ENCODE measurements at regions not wholly inside any gene's neighbourhood (a gene's known extent, or its start where the extent isn't known, plus 50 kb on each side); places are given as distances from the start of the nearest gene placed in this dataset.
"Not testable (repeated sequence)": the region's sequence is repeated elsewhere in the genome, so short reads cannot be mapped to it uniquely, and the experiment has no call there.

DNA sequence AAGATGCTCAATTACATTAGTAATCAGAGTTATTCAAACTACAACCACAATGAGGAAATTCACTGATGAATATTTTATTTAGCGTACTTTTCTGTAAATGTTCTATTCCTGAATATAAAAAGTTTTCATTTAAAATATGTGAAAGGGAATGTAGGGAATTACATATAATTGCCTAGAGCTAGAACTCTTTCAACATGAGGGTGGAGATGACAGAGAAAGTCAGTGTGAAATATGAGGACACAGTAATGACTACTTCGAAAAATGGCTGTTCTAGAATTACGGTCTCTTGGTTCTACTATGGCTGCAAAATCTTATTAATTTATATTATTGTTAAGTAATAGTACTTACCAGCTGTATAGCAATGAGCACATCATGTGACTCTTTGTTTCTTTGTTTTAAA lies 1647.4 kb upstream of the PIK3C3 start:
- no peak for DNase-seq

DNA sequence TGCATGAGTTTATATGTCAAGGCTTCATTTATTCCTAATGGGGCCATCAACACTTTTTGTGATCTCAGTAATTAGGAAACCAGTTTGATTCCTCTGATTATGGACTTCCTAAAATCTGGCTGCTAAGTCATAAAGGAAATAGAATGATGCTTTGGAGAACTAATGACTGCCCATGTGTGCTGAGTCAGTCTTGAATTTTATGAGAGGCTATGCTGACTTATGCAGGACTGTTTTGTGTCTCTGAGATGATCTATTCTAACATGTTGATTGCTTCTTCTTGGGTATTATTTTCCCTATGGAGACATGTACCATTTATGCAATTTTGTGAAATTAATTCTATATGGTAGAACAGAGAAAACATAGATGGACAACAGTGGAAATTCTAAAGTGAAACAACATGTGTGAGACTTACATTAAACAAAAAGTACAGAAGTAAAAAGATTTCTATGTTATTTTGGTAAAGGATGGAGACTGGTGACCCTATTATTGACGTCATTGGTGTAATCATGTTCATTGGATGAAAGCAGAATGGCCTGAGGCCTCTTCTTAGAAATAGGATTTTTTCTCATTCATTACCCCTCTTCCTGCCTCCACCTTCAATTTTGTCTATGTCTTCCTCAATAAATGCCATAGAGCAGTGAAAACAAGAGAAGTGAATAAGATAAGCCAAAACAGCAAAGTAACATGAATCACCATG lies 1658.2 kb upstream of the PIK3C3 start:
- no peak for DNase-seq

DNA sequence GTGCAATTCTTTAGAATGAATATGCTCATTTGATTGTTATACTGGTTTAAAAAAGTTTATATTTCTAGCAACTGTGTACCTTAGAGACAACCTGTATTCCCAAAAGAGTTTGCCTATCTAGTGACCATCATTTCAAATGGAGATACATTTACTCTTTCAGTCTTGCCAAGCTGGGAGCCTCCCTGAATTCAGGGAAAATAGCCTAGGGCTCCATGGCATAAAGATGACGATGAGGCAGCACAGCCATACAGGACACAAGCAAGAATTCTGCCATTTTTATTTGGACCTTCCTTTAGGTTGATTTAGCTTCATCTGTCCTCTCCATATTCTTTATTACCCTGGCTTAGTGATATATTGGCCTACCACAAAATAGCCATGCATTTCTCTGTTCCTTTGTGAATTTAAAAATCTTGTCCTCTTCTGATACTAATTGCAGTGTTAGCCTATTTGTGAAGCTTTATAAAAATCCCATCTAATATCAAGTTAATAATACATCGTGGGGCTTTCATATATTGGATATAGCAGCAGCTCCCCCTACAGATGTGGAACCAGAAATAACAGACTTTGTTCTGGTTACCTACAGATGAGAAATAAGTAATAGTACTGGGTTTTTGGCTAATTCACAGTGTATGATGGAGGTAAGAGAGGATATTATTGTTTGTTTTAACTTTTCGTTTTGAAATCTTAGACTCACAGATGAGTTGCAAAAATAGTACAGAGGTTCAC lies 1661.9 kb upstream of the PIK3C3 start:
- peak; percentile 7 for DNase-seq

DNA sequence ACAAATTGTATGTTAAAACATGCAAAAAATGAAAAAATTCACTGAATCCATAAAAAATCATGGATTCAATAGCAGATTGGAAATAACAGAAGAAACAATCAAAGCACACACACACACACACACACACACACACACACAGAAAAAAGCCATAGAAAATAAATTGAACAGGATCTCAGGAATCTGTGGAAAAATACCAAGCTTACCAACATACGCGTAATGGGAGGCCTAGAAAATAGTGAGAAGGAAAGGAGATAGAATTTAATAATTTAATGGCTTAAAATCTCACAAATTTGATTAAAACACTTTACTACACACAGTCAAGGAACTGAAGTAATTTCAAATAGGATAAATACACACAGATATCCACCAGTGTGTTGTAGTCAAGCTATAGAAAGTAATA lies 1671.5 kb upstream of the PIK3C3 start:
- no peak for DNase-seq

DNA sequence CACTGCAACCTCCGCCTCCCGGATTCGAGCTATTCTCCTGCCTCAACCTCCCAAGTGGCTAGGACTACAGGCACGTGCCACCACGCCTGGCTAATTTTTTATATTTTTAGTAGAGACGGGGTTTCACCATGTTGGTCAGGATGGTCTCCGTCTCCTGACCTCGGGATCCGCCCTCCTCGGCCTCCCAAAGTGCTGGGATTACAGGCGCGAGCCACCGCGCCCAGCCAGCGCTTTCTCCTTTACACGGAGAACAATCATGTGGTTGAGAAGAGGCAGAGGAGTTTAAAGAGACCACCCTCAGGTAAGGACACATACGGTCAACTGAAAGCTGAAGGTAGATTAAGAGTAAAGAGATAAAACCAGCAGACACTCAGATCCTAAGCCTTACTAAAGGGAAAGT lies 1673.7 kb upstream of the PIK3C3 start:
- DNase-seq, result not testable (repeated sequence)

DNA sequence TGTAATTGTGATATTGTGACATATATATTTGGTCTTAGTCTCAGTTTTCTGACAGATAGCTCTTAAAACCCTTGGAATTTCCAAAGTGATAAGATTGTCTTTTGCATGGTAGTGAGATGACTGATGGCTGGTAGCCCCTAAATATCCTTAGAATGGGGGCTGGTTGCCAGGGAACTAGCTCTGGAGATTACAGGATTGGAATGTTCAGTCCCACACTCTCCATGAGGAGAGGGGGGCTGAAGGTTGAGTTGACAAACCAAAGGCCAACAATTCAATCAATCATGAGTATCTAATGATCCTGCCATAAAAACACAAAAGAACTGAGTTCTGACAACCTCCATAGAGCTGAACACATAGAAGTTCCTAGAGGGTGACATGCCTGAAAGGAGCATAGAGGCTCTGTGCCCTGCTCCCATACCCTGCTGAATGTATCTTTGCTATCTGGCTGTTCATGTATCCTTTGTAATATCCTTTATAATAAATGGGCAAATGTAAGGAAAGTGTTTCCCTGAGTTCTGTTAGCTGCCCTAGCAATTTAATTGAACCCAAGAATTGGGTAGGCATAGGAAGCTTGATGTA lies 1680.3 kb upstream of the PIK3C3 start:
- no peak for DNase-seq

DNA sequence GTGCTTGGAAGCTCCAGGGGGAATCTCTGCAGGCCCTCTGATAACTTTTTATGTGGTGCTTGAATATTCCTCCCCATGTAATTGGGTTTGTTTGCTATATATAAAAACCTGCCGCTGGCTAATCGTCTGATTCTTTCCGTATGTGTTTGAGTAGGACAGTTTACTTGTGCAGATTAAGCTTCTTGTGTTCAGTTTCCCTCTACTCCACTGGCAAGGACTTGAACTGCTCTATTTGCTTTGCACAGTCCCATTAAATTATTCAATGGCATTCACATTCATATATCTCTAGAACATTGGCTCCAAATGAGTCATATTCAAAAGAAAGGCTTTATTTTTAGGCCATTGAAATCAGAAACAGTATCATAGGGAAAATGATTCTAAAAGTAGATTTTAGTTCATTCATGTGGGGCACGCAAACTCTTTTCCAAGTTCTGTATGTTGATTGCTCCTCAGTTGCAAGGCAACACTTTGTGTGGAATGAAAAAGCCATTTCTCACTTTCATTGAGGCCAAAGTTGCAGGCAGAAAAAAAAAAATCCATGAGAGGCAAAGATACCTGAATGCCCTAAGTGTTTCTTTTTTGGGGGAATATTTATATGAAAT lies 1682.3 kb upstream of the PIK3C3 start:
- DNase-seq, result no peak

DNA sequence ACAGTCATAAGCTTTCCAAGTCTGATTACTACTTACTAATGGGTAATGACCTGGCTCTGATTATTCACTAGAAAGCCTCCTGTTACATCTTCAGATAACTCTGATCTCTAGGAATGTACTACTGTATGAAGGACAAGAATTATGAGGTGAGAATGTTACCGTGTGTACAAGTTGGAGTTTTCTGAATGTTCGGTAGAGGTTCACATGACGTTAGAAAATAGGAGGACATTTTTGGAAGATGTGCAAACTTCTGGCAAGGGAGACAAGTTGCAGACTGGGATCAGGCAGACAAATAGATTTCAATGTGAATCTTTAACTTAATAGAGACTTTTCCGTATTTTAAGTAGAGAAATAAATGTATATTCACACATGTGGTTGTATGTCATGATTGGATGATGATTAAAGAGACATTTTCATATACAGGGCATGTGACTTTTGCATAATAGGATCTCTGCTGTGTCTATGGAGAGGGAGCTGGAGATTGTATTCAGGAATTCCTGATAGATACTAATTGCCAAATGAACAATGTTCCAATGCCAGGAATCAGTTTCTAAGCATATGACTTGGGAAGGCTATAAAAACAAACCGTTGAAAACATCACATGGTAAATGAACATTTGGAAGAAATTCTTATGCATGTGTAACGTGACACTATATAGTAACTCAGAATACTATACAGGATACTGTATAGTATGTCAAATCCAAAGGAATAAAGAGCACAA lies 1695.8 kb upstream of the PIK3C3 start:
- DNase-seq, result no peak

DNA sequence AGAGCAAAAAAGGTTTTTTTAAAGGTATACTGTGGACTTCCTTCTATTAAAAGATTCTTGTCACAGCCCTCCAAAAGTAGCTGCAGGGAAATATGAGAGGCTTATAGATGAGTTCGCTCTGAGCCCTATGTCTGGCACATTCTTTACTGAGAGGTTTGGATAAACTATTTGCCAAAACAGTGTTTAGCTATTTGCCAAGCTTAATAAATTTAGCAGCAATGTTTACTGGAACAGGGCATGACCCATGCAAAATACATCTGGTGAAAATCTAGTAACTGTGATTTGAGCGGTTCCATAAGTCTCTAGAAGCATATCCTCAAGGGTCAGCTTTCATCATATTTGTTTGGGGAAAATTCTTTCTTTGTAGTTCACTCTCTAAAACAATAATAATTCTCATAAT lies 1696.7 kb upstream of the PIK3C3 start:
- DNase-seq, result no peak

DNA sequence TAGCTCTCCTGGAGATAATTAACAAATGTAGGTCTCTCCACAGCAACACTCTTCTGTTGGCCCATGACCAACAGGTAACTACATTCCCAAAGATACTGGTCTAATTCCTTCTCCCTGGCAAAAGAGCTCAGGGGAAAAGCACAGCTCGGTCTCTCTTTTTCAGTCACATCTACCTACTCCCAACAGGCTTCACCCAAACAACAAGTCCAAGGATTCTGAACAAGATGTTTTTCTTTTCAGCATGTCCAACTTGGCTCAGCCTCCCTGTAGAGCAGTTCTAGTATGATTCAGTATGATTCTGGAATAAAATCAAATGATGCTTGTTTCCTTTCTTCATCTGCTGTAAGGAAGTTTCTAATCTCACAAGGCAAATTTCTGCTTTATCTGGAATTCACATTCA lies 1704.8 kb upstream of the PIK3C3 start:
- no peak for DNase-seq

DNA sequence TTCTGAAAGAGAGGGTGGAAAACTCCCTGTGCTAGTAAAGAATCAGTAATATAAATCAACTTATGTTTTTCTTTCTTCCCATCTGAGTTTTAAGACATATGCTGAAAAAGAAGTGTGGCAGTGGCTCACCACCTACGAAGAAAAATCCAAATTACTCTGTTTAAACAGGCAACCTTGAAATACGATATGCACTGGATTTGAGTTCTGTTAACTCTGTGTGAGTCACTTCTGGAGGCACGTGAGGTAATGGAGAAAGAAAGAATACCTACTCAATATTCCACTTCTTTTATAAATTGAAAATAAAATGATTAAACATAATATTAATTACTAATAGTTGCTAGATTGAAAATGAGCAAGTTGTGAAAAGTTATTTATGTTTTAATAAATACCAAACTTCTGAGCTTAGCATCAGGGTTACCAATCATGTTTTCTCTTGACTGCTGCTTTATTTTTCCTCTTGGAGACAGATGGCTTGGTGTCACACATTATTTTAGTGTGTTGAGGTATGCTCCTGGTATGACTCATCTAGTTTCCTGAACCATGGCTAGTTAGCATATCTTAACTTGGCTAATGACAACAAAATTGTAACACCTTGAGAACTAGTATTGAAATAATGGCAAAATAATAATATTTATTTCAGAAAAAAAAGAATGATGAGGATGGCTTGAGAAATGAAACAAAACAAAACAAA lies 1705.5 kb upstream of the PIK3C3 start:
- peak; percentile 9 for DNase-seq

DNA sequence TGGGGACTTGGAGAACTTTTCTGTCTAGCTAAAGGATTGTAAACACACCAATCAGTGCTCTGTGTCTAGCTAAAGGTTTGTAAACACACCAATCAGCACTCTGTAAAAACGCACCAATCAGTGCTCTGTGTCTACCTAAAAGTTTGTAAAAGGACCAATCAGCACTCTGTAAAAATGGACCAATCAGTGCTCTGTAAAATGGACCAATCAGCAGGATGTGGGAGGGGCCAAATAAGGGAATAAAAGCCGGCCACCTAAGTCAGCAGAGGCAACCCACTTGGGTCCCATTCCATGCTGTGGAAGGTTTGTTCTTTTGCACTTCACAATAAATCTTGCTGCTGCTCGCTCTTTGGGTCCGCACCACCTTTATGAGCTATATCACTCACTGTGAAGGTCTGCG lies 1709.4 kb upstream of the PIK3C3 start:
- DNase-seq, result not testable (repeated sequence)

DNA sequence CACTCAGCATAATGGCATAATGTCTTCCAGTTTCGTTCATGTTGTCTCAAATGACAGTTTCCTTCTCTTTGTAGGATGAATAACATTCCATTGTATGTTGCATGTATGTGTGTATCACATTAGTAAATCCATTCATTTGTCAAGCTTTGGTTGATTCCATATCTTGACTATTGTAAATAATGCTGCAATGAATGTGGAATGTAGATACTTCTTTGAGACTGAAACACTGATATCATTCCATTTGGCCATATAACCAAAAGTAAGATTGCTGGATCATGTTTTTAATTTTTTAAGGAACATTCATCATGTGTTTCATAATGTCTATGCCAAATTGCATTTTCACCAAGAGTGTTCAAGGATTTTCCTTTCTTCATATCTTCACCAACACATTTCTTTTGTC lies 1711.4 kb upstream of the PIK3C3 start:
- DNase-seq, result peak; percentile 44

DNA sequence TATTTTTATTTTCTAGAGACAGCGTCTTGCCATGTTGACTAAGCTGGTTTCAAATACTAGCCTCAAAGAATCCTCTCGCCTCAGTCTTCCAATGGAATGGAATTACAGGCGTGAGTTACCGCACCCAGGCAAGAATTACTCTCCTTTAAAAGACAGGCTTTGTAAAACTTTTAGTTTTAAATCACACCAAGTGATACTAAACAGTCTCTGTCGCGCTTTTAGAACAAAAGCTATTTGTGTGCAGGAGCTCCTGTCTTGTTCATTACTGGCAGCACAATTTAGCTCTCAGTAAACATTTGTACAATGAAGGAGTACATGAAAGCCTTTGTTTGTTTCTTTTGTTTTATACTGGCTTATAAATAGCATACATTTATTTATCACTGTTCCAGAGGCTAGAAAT lies 1719.2 kb upstream of the PIK3C3 start:
- no peak for DNase-seq

DNA sequence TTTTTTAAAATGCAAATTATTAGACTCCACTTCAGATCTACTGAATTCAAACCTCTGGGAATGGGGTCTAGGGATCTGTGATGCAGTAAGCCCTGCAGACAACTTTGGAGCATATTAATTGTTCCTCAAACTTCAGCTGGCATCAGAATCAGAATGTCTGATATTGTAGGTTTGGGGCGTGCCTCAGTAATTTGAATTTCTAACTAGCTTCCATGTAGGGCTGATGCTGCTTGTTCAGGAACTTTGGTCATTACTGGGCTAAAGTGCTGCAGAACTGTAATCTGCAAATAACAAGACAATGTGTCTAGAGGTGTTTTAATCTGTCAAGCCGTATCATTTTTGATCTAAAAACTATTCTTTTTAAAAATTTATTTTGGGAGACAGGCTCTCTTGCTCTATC lies 1719.7 kb upstream of the PIK3C3 start:
- DNase-seq, result no peak

DNA sequence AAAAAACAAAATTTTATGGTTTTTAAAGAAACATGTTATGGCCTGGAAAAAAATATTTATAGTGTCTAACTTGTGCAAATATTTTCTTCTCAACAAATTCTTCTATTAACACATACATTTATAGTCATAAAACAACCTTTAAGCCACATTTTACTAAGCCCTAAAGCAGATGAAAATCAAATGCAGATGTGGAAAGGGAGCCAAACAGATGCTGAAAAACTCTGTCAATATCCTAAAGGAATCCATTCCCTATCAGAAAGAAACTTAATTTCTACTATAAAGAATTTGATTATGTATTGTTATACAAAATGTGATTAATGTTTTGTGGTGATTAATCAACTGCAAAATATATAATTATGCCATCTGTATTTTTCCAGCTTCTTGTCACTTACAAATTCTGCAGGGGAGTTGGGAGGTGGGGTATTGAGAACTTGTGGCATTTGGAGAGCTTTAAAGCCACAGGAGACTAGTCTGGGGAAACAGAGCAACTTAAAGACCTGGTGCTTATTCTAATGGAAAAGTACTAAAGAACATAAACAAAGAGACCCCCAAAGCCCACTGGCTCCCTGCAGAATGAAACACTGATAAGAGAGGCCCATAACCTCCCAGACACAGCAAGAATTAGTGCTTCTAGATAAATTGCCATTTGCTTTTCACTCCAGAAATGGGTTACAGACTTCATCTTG lies 1721.0 kb upstream of the PIK3C3 start:
- DNase-seq, result no peak

DNA sequence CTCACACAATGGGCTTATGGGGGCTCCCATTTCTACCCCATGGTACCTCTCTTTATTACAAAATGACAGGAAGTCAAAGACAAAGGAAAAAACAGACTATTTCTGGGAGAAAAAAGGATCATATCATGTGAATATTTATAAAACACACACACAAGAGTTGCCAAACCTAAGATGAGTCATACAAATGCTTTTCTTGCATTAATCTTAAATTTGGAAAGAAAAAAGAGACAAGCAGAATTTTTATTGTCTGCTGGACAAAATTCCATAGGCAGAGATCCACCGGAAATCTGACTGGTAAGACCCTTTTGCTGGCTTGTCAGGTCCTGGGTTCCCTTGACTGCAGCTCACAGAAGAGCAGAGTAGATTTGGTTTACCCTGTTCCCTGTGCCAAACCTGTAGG lies 1732.3 kb upstream of the PIK3C3 start:
- peak; percentile 54 for DNase-seq

DNA sequence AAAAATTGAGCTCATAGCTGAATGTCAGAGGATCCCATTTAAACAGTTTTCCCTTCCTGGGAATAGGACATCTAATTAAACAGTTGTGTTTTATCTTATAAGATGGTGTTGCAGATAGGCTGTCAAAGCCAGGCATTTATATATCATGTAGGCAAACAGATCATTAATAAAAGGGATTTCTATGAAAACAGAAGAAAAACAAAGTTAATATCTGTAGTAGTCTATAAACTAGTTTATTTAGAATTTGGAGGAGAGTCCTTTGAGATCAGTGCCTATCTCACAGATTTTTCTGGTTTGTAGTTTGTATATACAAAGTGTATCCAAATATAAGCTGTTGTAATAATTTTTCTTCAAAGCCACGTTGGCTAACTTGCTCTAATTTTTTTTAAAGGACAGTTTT lies 1738.2 kb upstream of the PIK3C3 start:
- no peak for DNase-seq

DNA sequence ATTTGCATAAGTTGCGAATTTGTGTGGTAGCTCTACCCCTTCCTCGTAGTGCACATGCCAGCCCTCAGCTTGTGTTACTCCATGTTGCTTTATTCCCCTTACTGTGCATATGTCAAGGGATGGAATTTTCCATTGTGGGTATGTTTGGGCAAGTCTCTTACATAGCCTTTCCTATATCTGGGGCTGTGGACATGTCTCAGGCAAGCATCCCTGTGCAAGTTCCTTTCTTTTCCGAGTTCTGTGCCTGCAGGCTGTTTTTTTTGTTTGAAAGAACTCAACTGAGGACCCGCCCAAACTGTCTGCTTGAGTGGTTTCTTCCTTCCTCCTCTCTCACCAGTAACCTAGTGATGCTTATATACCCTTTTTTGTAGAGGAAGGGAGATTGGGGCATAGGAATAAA lies 1739.1 kb upstream of the PIK3C3 start:
- no peak for DNase-seq

DNA sequence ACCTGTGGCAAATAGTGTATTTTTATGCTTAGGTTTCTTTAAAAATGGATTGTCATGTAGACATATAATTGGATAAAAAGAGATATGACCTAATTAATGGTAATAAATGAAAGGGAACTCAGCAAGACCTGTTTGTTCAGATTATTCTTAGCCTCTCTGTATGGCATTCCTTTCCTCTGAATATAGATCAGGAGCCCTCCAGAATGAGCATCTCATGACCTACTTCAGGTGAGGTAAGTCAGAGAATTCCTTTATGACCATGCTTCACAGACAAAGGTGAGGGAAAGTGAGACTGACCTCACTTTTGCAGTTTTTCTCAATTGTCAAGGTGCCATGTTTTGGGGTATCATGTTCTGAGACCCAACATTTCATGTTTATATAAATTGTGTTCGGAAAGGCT lies 1744.3 kb upstream of the PIK3C3 start:
- DNase-seq, result no peak

DNA sequence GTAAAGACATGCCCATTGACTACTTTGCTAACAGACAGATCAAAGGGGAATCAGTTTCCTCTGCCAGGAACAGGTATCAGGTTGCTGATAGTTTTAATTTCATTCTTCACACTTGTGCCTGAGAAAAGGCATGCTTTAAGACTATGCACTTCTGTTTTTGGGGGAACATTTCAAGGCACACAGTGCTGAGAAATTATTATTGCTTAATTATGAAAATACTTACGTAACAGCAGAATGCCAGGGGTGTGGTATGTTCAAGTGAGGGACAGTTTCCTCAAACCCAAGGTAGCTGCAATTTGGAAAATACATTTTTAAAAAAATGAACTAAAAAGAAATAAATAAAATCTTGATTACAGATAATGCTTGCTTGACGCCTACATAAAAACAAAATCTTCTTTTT lies 1746.1 kb upstream of the PIK3C3 start:
- no peak for DNase-seq

DNA sequence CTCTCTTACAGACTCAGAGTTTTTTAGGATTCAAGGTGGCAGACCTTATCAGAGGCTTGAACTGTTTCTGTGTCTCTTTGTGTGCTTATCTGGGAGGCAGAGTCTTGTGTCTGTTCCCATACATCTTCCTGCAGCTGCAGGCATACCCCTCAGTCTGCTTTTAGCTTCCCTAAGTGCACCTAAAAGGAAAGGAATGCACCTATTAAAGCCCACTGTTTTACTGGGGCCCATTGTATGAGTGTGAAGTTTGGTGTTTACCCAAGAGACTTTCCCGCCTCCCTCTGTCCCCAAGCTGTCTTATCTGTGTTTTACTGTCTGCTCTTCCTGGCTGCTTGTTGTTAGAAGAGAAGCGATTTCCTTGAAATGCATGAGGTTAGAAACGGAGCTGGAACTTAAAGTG lies 1757.3 kb upstream of the PIK3C3 start:
- DNase-seq, result no peak
